Activated naive CD8-positive, alpha-beta T cell treated with anti-CD3 and anti-CD28 coated beads, Interleukin-2, amount 10 ng/mL, durations not matched to agents 7 days and 5 days (primary cell): ENCODE measurements at regions not wholly inside any gene's neighbourhood (a gene's known extent, or its start where the extent isn't known, plus 50 kb on each side); places are given as distances from the start of the nearest gene placed in this dataset.

Experiments used
- ATAC-seq: fragments of 150-1000 bp; cut with Tn5 transposase; one replicate; pipeline ENCODE4 v1.10.0; 2021; ENCODE audit warnings: low read depth, moderate library complexity
- POLR2A ChIA-PET: fragments of 350-600 bp; sonication (Branson Sonifier 250); formaldehyde crosslinking; loops from one replicate; lab custom pipeline; 2021; ENCODE audit warnings: antibody characterized with exemption; lab: Charles Lee
- DNase-seq: peaks from one replicate; pipeline ENCODE4 v3.0.0; 2021
- H3K27ac Mint-ChIP-seq: one replicate; pipeline ENCODE4 v1.8.0; 2022; ENCODE audit warnings: mild to moderate bottlenecking, mixed read lengths
- H3K27me3 Mint-ChIP-seq: one replicate; pipeline ENCODE4 v1.8.0; 2022; ENCODE audit warnings: mild to moderate bottlenecking, moderate library complexity, mixed read lengths
- H3K36me3 Mint-ChIP-seq: one replicate; pipeline ENCODE4 v1.8.0; 2021; ENCODE audit warnings: mild to moderate bottlenecking, mixed read lengths
- H3K4me1 Mint-ChIP-seq: one replicate; pipeline ENCODE4 v1.8.0; 2021; ENCODE audit warnings: mixed read lengths
- H3K4me3 Mint-ChIP-seq: one replicate; pipeline ENCODE4 v1.8.0; 2022; ENCODE audit warnings: mild to moderate bottlenecking, moderate library complexity, mixed read lengths
- H3K9me3 Mint-ChIP-seq: one replicate; pipeline ENCODE4 v1.8.0; 2021; ENCODE audit warnings: mixed read lengths

DNA sequence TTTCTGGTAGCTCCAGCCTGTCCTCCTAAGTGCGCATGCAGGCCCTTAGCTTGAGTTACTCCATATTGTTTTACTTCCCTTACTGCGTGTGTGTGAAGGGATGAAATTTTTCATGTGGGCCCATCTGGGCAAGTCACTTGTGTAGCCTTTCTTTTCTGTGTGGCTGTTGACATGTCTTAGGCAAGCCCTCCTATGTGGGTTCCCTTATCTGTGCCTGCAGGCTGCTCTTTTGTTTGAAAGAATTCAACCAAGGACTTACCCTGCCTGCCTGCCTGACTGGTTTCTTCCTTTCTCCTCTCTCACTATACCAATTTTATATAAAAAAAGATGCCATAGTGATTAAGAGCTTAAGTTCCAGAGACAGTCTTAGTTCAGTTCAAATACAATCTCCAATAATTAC, 249.3 kb downstream of the ATG4C start:
- no peaks in the 10 kb centered on the region for H3K9me3 Mint-ChIP-seq
- no peaks in the 10 kb centered on the region for H3K27me3 Mint-ChIP-seq
- no peaks in the 10 kb centered on the region for H3K4me1 Mint-ChIP-seq
- H3K36me3 Mint-ChIP-seq, result no peaks in the 10 kb centered on the region
- no peak for ATAC-seq
- POLR2A ChIA-PET, result no interaction called here
- no peak overlapping the region for H3K4me3 Mint-ChIP-seq
- no peak overlapping the region for H3K27ac Mint-ChIP-seq
- DNase-seq, result no peak

- Mint-ChIP-seq H3K27me3 (no peaks in the 10 kb centered on the region), H3K4me1 (no peaks in the 10 kb centered on the region), H3K4me3 (no peak overlapping the region), H3K27ac (no peak overlapping the region), H3K36me3 (no peaks in the 10 kb centered on the region), H3K9me3 (no peaks in the 10 kb centered on the region)
- POLR2A ChIA-PET, result no interaction called here
- DNase-seq, result no peak
- ATAC-seq, result no peak
Measured at GRCh38 chr1:63034256-63034655, 250.3 kb downstream of the ATG4C start.

GRCh38 chr1:63038586-63038985, 254.7 kb downstream of the ATG4C start:
- POLR2A ChIA-PET, result no interaction called here
- Mint-ChIP-seq H3K27me3 (no peaks in the 10 kb centered on the region), H3K4me1 (no peaks in the 10 kb centered on the region), H3K9me3 (no peaks in the 10 kb centered on the region), H3K27ac (no peak overlapping the region), H3K36me3 (no peaks in the 10 kb centered on the region), H3K4me3 (no peak overlapping the region)
- ATAC-seq (no peak), DNase-seq (no peak)

DNA sequence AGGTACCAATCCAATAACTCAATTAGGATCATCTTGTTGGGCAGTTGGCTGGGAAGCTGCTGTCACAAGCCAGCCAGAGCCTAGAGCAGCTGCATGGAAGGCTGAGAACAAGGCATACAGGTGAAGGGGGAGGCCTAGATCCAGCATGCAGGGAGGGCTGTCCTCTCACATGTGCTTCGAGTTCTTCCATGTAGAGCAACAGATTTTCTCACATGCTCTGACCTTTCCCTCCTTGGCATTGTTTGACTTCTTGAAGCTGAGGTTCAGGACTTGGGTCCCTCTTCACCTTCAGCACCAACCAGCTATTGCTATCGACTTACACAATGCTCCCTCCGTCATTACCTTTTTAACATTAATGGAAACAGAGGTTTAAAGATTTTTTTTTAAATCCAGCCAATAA, 257.7 kb downstream of the ATG4C start:
- H3K9me3 Mint-ChIP-seq, result no peaks in the 10 kb centered on the region
- no peak overlapping the region for H3K4me3 Mint-ChIP-seq
- H3K4me1 Mint-ChIP-seq, result no peaks in the 10 kb centered on the region
- ATAC-seq (no peak), DNase-seq (no peak)
- POLR2A ChIA-PET, result no interaction called here
- no peaks in the 10 kb centered on the region for H3K36me3 Mint-ChIP-seq
- H3K27me3 Mint-ChIP-seq, result no peaks in the 10 kb centered on the region
- no peak overlapping the region for H3K27ac Mint-ChIP-seq

DNA sequence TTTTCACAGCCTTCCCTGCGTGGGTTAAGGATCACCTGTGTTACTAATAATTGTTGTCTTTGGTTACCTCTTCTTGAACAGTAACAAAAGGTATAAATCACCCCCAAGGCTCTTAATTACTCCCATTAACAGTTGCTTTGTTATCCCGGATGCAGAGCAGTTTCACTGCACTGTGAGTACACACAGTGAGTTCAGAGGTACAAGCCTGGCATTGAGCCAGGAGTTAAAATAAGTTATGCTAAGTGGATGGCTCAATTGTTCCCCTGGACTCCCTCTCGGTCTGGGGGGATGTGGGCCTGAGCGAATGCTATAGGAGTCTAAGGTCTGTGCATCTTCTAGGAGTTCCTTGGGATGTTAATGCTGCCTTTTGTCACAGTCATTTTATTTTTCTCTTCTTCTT, 258.3 kb downstream of the ATG4C start:
- H3K27ac Mint-ChIP-seq, result no peak overlapping the region
- no peaks in the 10 kb centered on the region for H3K9me3 Mint-ChIP-seq
- no peak overlapping the region for H3K4me3 Mint-ChIP-seq
- DNase-seq (no peak), ATAC-seq (no peak)
- no peaks in the 10 kb centered on the region for H3K36me3 Mint-ChIP-seq
- no peaks in the 10 kb centered on the region for H3K4me1 Mint-ChIP-seq
- H3K27me3 Mint-ChIP-seq, result no peaks in the 10 kb centered on the region
- POLR2A ChIA-PET, result no interaction called here

DNA sequence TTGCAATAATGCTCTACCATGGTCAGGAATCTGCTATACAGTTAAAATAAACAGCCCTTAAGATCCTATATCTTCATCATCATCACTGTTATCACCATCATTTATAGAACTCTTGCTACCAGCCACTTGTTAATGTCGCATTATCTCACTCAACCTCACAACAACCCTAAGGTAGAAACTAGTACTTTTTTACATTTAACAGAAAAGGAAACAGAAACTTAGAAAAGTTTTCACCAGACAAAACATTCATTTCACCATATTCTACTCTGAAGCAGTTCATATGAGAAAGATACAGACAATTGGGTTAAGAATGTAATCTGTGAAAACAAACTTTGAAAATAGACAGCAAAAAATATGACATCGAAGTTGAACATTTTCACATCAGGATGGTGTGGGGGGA, 262.6 kb downstream of the ATG4C start:
- Mint-ChIP-seq H3K36me3 (no peaks in the 10 kb centered on the region), H3K4me1 (peaks cover 2% of the 10 kb centered on the region), H3K27ac (no peak overlapping the region), H3K9me3 (no peaks in the 10 kb centered on the region), H3K4me3 (no peak overlapping the region), H3K27me3 (peaks cover 8% of the 10 kb centered on the region)
- POLR2A ChIA-PET, result no interaction called here
- ATAC-seq (no peak), DNase-seq (no peak)

DNA sequence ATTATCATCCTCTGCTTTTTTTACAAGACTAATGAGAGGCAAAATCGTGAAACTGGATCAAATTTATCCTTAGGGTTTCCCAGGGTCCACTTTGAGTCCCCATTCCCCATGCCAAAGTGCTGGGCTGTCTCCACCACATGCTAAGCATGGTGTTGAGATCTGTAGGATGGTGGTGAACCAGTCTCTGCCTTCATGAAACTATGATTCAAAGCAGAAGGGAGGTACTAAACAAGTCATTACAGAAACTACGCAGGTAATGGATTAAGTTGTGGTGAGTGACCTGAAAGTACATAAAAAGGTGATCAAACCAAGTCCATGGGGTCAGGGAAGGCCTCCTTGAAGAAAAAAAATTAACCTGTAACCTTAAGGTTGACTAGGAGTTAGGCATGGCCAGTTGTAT, 265.2 kb downstream of the ATG4C start:
- ATAC-seq, result no peak
- Mint-ChIP-seq H3K4me1 (peaks cover 2% of the 10 kb centered on the region), H3K4me3 (no peak overlapping the region), H3K27ac (no peak overlapping the region), H3K27me3 (peaks cover 8% of the 10 kb centered on the region), H3K9me3 (no peaks in the 10 kb centered on the region), H3K36me3 (no peaks in the 10 kb centered on the region)
- DNase-seq, result no peak
- POLR2A ChIA-PET, result no interaction called here

- POLR2A ChIA-PET, result no interaction called here
- ATAC-seq (no peak), DNase-seq (no peak)
- H3K4me1 Mint-ChIP-seq, result peaks cover 2% of the 10 kb centered on the region
- no peak overlapping the region for H3K27ac Mint-ChIP-seq
- no peak overlapping the region for H3K4me3 Mint-ChIP-seq
- no peaks in the 10 kb centered on the region for H3K36me3 Mint-ChIP-seq
- no peaks in the 10 kb centered on the region for H3K9me3 Mint-ChIP-seq
- H3K27me3 Mint-ChIP-seq, result peaks cover 8% of the 10 kb centered on the region
Measured at GRCh38 chr1:63051356-63051755, 267.4 kb downstream of the ATG4C start.

GRCh38 chr1:63051886-63052285, 268.0 kb downstream of the ATG4C start:
- Mint-ChIP-seq H3K4me3 (no peak overlapping the region), H3K27me3 (peaks cover 8% of the 10 kb centered on the region), H3K27ac (no peak overlapping the region), H3K9me3 (no peaks in the 10 kb centered on the region), H3K36me3 (no peaks in the 10 kb centered on the region), H3K4me1 (peaks cover 2% of the 10 kb centered on the region)
- DNase-seq, result no peak
- no peak for ATAC-seq
- POLR2A ChIA-PET, result no interaction called here

DNA sequence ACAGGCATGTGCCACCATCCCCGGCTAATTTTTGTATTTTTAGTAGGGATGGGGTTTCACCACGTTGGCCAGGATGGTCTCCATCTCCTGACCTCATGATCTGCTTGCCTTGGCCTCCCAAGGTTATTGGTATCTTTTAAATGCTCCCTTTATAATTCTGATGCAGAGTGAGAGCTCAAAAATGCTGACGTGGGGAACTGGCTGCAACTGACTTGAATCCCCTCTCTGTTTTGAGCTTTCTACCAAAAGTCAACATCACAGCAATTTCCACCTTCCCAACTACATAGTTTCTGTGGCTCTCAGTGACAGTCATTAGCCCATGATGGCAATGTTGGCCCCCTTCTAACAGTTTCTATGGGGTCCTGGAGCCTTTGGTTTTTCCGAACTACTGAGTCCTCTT, 268.2 kb upstream of the FOXD3 start:
- Mint-ChIP-seq H3K4me3 (no peak overlapping the region), H3K27me3 (peaks cover 8% of the 10 kb centered on the region), H3K27ac (no peak overlapping the region), H3K36me3 (no peaks in the 10 kb centered on the region), H3K4me1 (peaks cover 2% of the 10 kb centered on the region), H3K9me3 (no peaks in the 10 kb centered on the region)
- POLR2A ChIA-PET, result no interaction called here
- DNase-seq (no peak), ATAC-seq (no peak)

- POLR2A ChIA-PET, result no interaction called here
- Mint-ChIP-seq H3K27me3 (peaks cover 10% of the 10 kb centered on the region), H3K36me3 (no peaks in the 10 kb centered on the region), H3K4me1 (no peaks in the 10 kb centered on the region), H3K4me3 (no peak overlapping the region), H3K9me3 (no peaks in the 10 kb centered on the region), H3K27ac (no peak overlapping the region)
- DNase-seq (no peak), ATAC-seq (no peak)
Measured at GRCh38 chr1:63063367-63063766, 259.0 kb upstream of the FOXD3 start.

DNA sequence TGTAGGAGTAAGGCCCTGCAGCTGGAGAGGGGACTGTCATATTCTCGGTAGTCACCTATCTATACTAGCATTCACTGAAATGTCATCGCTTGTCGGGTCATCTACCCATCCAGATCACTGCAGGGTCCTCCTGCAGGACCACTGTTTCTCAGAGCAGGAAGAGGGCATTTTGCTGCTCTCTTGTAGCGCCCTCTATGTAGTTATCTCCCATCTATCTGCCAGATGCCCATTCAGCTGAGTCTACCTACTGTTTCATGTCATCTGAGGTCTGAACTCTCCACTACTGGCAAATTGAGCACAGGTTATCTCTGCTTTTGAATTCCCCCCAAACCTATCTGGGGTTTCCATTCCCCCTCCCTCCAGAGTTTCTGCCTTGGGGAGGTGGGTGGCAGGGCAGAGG, 258.2 kb upstream of the FOXD3 start:
- ATAC-seq, result no peak
- H3K9me3 Mint-ChIP-seq, result no peaks in the 10 kb centered on the region
- no peak overlapping the region for H3K27ac Mint-ChIP-seq
- POLR2A ChIA-PET, result no interaction called here
- H3K4me1 Mint-ChIP-seq, result no peaks in the 10 kb centered on the region
- H3K27me3 Mint-ChIP-seq, result peaks cover 10% of the 10 kb centered on the region
- DNase-seq, result no peak
- H3K36me3 Mint-ChIP-seq, result no peaks in the 10 kb centered on the region
- no peak overlapping the region for H3K4me3 Mint-ChIP-seq

- H3K27me3 Mint-ChIP-seq, result peaks cover 31% of the 10 kb centered on the region
- H3K9me3 Mint-ChIP-seq, result no peaks in the 10 kb centered on the region
- no peaks in the 10 kb centered on the region for H3K4me1 Mint-ChIP-seq
- no peak overlapping the region for H3K27ac Mint-ChIP-seq
- ATAC-seq, result no peak
- no peak for DNase-seq
- no peaks in the 10 kb centered on the region for H3K36me3 Mint-ChIP-seq
- POLR2A ChIA-PET, result no interaction called here
- H3K4me3 Mint-ChIP-seq, result no peak overlapping the region
Measured at GRCh38 chr1:63068626-63069025, 253.7 kb upstream of the FOXD3 start.

GRCh38 chr1:63069214-63069613, 253.2 kb upstream of the FOXD3 start:
- H3K36me3 Mint-ChIP-seq, result no peaks in the 10 kb centered on the region
- no peak overlapping the region for H3K27ac Mint-ChIP-seq
- H3K4me3 Mint-ChIP-seq, result no peak overlapping the region
- H3K9me3 Mint-ChIP-seq, result no peaks in the 10 kb centered on the region
- no peak for ATAC-seq
- no peak for DNase-seq
- peaks cover 35% of the 10 kb centered on the region for H3K27me3 Mint-ChIP-seq
- POLR2A ChIA-PET, result no interaction called here
- H3K4me1 Mint-ChIP-seq, result no peaks in the 10 kb centered on the region
